HEK293T (cell line): ENCODE measurements at regions not wholly inside any gene's neighbourhood (a gene's known extent, or its start where the extent isn't known, plus 50 kb on each side); places are given as distances from the start of the nearest gene placed in this dataset.

Source experiments
- ARNT ChIP-seq: fragments of 450-650 bp; IDR thresholded peaks from 2 replicates; pipeline ENCODE4 v1.6.1; 2017; ENCODE audit warnings: mild to moderate bottlenecking
- CTBP1 ChIP-seq: fragments of 450-650 bp; IDR thresholded peaks from 2 replicates; pipeline ENCODE4 v1.6.1; 2016; ENCODE audit warnings: borderline replicate concordance
- ELF4 ChIP-seq: fragments of 450-650 bp; IDR thresholded peaks from 2 replicates; pipeline ENCODE4 v1.6.1; 2017; ENCODE audit warnings: antibody characterized with exemption
- FOXA1 ChIP-seq: fragments of 450-650 bp; IDR thresholded peaks from 2 replicates; pipeline ENCODE4 v1.6.1; 2016; ENCODE audit warnings: mild to moderate bottlenecking
- FOXM1 ChIP-seq: fragments of 450-650 bp; IDR thresholded peaks from 2 replicates; pipeline ENCODE4 v1.6.1; 2017; ENCODE audit warnings: mild to moderate bottlenecking, borderline replicate concordance
- HDGF ChIP-seq: fragments of 450-650 bp; IDR thresholded peaks from 2 replicates; pipeline ENCODE4 v1.6.1; 2017; ENCODE audit warnings: antibody characterized with exemption, borderline replicate concordance
- LEF1 ChIP-seq: fragments of 450-650 bp; IDR thresholded peaks from 2 replicates; pipeline ENCODE4 v1.6.1; 2017; ENCODE audit warnings: mild to moderate bottlenecking, borderline replicate concordance
- PKNOX1 ChIP-seq: fragments of 450-650 bp; IDR thresholded peaks from 2 replicates; pipeline ENCODE4 v1.6.1; 2016
- SP1 ChIP-seq: fragments of 450-650 bp; IDR thresholded peaks from 2 replicates; pipeline ENCODE4 v1.6.1; 2017
- SUZ12 ChIP-seq: fragments of 450-650 bp; IDR thresholded peaks from 2 replicates; pipeline ENCODE4 v1.6.1; 2016; ENCODE audit warnings: mild to moderate bottlenecking
- TARDBP ChIP-seq: fragments of 450-650 bp; IDR thresholded peaks from 2 replicates; pipeline ENCODE4 v1.6.1; 2016
- ZNF384 ChIP-seq: fragments of 450-650 bp; IDR thresholded peaks from 2 replicates; pipeline ENCODE4 v1.6.1; 2016

- TF ChIP-seq FOXA1 (no peak), ELF4 (no peak), ZNF384 (no peak), SP1 (no peak), ARNT (no peak), PKNOX1 (no peak), TARDBP (no peak), FOXM1 (no peak), SUZ12 (no peak), LEF1 (no peak), CTBP1 (no peak), HDGF (no peak)
Measured at GRCh38 chr2:228321015-228321414, 139.5 kb upstream of the SPHKAP start.
